ENCODE measurements at regions not wholly inside any gene's neighbourhood (a gene's known extent, or its start where the extent isn't known, plus 50 kb on each side); places are given as distances from the start of the nearest gene placed in this dataset.

DNA sequence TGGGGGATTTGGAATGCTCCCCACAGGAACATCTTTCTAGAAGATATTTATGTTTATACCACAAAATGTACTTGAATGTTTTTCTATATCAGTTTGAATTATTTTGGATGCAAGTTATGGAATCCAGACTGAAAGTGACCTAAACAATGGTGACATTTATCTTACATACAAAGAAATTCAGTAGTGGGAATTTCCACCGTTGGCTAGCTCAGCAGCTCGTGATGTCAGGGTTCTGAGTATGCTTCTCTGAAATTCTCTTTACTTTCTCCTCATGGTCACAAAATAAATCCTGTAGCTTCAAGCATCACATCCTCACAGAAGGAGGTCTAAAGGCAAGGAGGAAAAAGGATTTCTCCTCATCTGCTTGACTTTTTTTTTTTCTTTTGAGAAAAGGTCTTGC is 105.3 kb downstream of the AKAIN1 start:
- Histone ChIP-seq H3K36me3 (ENCODE audit: low read depth) (no peaks in the 10 kb centered on the region), H3K9me3 (no peaks in the 10 kb centered on the region), H3K4me1 (ENCODE audit: low read depth) (no peaks in the 10 kb centered on the region), H3K4me3 (no peak overlapping the region)
- intact Hi-C loops (cut with DNase I, micrococcal nuclease): no loop called here
- DNase-seq (no peak), ATAC-seq (no peak)
- no peak for TF ChIP-seq CTCF (IDR thresholded peaks at IDR 0.05)

DNA sequence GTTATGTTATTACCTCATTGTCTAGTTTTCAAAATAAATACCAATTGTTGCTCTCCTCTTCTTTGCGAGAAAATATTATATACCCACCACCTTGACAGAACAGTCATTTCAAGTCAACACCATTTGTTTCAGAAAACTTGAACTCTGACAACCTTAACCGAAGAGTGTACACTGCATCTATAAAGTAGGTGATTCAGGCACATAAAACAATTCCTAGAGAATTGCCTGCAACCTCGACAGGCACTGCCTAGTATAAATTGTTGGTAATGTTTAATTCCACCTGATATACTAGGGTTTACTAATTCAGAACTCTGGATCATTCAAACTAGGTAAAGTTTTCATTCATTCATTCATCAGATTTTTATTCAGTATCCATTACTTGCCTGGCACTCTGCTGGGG is 121.8 kb downstream of the AKAIN1 start:
- Histone ChIP-seq H3K9me3 (no peaks in the 10 kb centered on the region), H3K4me3 (no peak overlapping the region), H3K4me1 (ENCODE audit: low read depth) (no peaks in the 10 kb centered on the region), H3K36me3 (ENCODE audit: low read depth) (no peaks in the 10 kb centered on the region)
- peak; percentile 59 for ATAC-seq
- no peak for DNase-seq
- no peak for TF ChIP-seq CTCF (IDR thresholded peaks at IDR 0.05)
- intact Hi-C loops (cut with DNase I, micrococcal nuclease): no loop called here

- Histone ChIP-seq H3K4me1 (ENCODE audit: low read depth) (no peaks in the 10 kb centered on the region), H3K9me3 (no peaks in the 10 kb centered on the region), H3K4me3 (no peak overlapping the region), H3K36me3 (ENCODE audit: low read depth) (no peaks in the 10 kb centered on the region)
- TF ChIP-seq CTCF (IDR thresholded peaks at IDR 0.05): no peak
- DNase-seq (peak in 1 of 3 donors; percentile 23), ATAC-seq (peak; percentile 60)
- intact Hi-C loops (cut with DNase I, micrococcal nuclease): no loop called here
Observed at GRCh38 chr18:5073026-5073944, 123.8 kb downstream of the AKAIN1 start.

- DNase-seq (no peak), ATAC-seq (no peak)
- no peaks in the 10 kb centered on the region for H3K4me1 ChIP-seq (ENCODE audit: low read depth)
- no peak for TF ChIP-seq CTCF (IDR thresholded peaks at IDR 0.05)
- intact Hi-C loops (cut with DNase I, micrococcal nuclease): no loop called here
- no peak overlapping the region for H3K4me3 ChIP-seq
- no peaks in the 10 kb centered on the region for H3K9me3 ChIP-seq
- H3K36me3 ChIP-seq (ENCODE audit: low read depth): no peaks in the 10 kb centered on the region
Observed at GRCh38 chr18:5068851-5069250, 128.2 kb downstream of the AKAIN1 start.

DNA sequence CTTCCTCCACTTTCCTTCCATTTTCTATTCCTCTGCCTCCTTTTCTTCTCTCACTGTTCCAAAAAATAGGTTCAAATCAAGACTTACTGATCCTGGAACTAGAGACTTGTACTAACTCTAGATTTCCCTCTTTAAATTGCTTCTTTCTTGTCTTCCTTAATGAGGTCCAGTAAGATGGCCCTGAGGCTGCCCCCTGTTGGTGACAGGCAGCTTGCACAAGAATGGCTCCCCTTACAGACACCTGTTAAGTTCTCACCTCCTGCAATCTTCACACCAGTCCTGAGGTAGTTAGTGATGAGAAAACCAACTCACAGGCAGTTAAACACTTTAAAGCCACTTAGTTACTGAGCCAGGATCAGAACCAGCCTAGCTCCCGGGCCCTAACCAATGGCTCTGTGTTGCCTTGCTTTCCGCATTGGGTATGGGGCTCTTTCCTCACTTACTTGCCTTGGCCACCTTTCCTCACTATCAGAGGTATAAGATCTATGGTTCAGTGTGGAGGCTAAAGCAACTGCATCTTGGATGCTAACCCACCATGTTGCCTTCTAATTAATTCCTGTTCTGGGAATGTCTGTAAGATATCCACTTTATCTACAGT is 130.6 kb downstream of the AKAIN1 start:
- DNase-seq (peak in 2 of 3 donors; percentile 20 to 24), ATAC-seq (no peak)
- Histone ChIP-seq H3K9me3 (no peaks in the 10 kb centered on the region), H3K36me3 (ENCODE audit: low read depth) (no peaks in the 10 kb centered on the region), H3K4me3 (no peak overlapping the region), H3K4me1 (ENCODE audit: low read depth) (no peaks in the 10 kb centered on the region)
- intact Hi-C loops (cut with DNase I, micrococcal nuclease): no loop called here
- TF ChIP-seq CTCF (IDR thresholded peaks at IDR 0.05): peak; percentile 12
